Sigmoid colon (tissue), 4 donors: ENCODE measurements at regions not wholly inside any gene's neighbourhood (a gene's known extent, or its start where the extent isn't known, plus 50 kb on each side); places are given as distances from the start of the nearest gene placed in this dataset.

Experiments
- EP300 ChIP-seq, 4 donors: sonication (generic); formaldehyde crosslinking; IDR thresholded peaks; one replicate each; pipeline ENCODE4 v1.6.1; 2017; ENCODE audit warnings: antibody characterized with exemption in 4 of 4
- POLR2A ChIP-seq, 2 donors: fragments of 450-650 bp; IDR thresholded peaks; one replicate each; pipeline ENCODE4 v1.6.1; 2016; ENCODE audit warnings: antibody characterized with exemption in 2 of 2, mild to moderate bottlenecking in 2 of 2, moderate library complexity in 2 of 2
- POLR2AphosphoS5 ChIP-seq, 4 donors: sonication (generic); formaldehyde crosslinking; IDR thresholded peaks; one replicate each; pipeline ENCODE4 v1.6.1; 2017; ENCODE audit warnings: antibody characterized with exemption in 4 of 4
- TF ChIP-seq, protein P1 (sequence below), 4 experiments: fragments of 450-650 bp in 3 of 4; fragments of 200-600 bp in 1 of 4; IDR thresholded peaks; one replicate each; pipeline ENCODE4 v1.5.1; 2016 to 2019; ENCODE audit warnings: antibody characterized with exemption in 4 of 4, mild to moderate bottlenecking in 3 of 4, moderate library complexity in 2 of 4

DNA sequence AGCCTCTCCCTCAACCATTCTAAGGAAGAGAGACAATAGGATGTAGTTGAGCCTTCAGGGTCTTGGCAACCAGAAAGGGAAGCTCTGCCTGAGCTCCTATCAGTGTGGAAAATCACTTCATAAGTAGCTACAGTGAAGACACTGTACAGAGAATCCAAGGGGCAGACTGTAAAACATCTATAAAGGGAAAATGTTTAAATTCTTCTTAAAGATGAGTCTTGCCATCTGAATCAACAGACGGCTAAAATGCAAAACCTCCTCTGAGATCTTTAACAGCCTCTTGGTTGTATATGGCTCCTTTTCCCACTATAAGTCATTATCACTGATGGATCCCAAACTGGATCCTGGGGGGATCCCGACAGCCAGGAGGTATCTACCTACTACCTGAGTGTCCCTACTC, 239.2 kb upstream of the SOX9 start:
- TF ChIP-seq POLR2A (IDR thresholded peaks at IDR 0.05), result no peak
- TF ChIP-seq, protein P1, sequence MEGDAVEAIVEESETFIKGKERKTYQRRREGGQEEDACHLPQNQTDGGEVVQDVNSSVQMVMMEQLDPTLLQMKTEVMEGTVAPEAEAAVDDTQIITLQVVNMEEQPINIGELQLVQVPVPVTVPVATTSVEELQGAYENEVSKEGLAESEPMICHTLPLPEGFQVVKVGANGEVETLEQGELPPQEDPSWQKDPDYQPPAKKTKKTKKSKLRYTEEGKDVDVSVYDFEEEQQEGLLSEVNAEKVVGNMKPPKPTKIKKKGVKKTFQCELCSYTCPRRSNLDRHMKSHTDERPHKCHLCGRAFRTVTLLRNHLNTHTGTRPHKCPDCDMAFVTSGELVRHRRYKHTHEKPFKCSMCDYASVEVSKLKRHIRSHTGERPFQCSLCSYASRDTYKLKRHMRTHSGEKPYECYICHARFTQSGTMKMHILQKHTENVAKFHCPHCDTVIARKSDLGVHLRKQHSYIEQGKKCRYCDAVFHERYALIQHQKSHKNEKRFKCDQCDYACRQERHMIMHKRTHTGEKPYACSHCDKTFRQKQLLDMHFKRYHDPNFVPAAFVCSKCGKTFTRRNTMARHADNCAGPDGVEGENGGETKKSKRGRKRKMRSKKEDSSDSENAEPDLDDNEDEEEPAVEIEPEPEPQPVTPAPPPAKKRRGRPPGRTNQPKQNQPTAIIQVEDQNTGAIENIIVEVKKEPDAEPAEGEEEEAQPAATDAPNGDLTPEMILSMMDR (IDR thresholded peaks at IDR 0.05), result no peak
- no peak for TF ChIP-seq EP300 (IDR thresholded peaks at IDR 0.05)
- no peak for TF ChIP-seq POLR2AphosphoS5 (IDR thresholded peaks at IDR 0.05)
